Esophagus muscularis mucosa (tissue), 4 donors: ENCODE measurements at regions not wholly inside any gene's neighbourhood (a gene's known extent, or its start where the extent isn't known, plus 50 kb on each side); places are given as distances from the start of the nearest gene placed in this dataset.

Experiments used
- DNase-seq: peaks from one replicate; pipeline ENCODE4 v3.0.0-alpha.2; 2017; ENCODE audit errors: extremely low spot score
- H3K27ac ChIP-seq, 4 donors: fragments of 200-600 bp; sonication (generic); replicated peaks in 1 of 4; 1 replicate in 3 of 4; 2 replicates in 1 of 4; pipeline ENCODE4 v1.5.1; 2016 to 2019; ENCODE audit warnings: mild to moderate bottlenecking in 1 of 4
- H3K27me3 ChIP-seq, 4 donors: fragments of 200-600 bp; sonication (generic); one replicate each; pipeline versions ENCODE4 v1.5.1 to v1.6.0; 2016 to 2019
- H3K36me3 ChIP-seq, 4 donors: fragments of 200-600 bp; sonication (generic); one replicate each; pipeline ENCODE4 v1.5.1; 2016 to 2019
- H3K4me1 ChIP-seq, 4 donors: fragments of 200-600 bp; sonication (generic); one replicate each; pipeline ENCODE4 v1.5.1; 2016 to 2019
- H3K4me3 ChIP-seq, 4 donors: fragments of 200-600 bp; sonication (generic); 1 replicate in 2 of 4; 2 replicates in 2 of 4; pipeline ENCODE4 v1.5.1; 2016 to 2019; ENCODE audit warnings: mild to moderate bottlenecking in 4 of 4, moderate library complexity in 1 of 4
- H3K9me3 ChIP-seq, 4 donors: fragments of 200-600 bp; sonication (generic); 1 replicate in 3 of 4; 2 replicates in 1 of 4; pipeline ENCODE4 v1.5.1; 2016 to 2019
- CTCF ChIP-seq, 3 experiments: fragments of 200-600 bp in 2 of 3; fragments of 450-650 bp in 1 of 3; sonication (generic) in 2 of 3; IDR thresholded peaks; one replicate each; pipeline ENCODE4 v1.5.1; 2017 to 2019; ENCODE audit warnings: antibody characterized with exemption in 3 of 3, mild to moderate bottlenecking in 2 of 3, moderate library complexity in 1 of 3
- EP300 ChIP-seq: sonication (generic); formaldehyde crosslinking; IDR thresholded peaks from one replicate; pipeline ENCODE4 v1.6.1; 2017; ENCODE audit warnings: antibody characterized with exemption
- POLR2A ChIP-seq: fragments of 450-650 bp; IDR thresholded peaks from one replicate; pipeline ENCODE4 v1.6.1; 2017; ENCODE audit warnings: antibody characterized with exemption, moderate library complexity, mild to moderate bottlenecking, low read depth
- POLR2AphosphoS5 ChIP-seq, 2 donors: sonication (generic); formaldehyde crosslinking; IDR thresholded peaks; one replicate each; pipeline ENCODE4 v1.6.1; 2017; ENCODE audit warnings: antibody characterized with exemption in 2 of 2
- WGBS: methylation state at CpG from one replicate; pipeline ENCODE4 v1.1.5; 2018; 5-methylcytosine and 5-hydroxymethylcytosine counted together
- intact Hi-C: fragments of 100-400 bp; cut with DNase I; formaldehyde crosslinking; loops from one replicate; pipeline ENCODE4 v1.15.1; 2023

GRCh38 chr1:228885845-228886244, 150.6 kb downstream of the RHOU start:
- H3K36me3 ChIP-seq, result no peaks in the 10 kb centered on the region
- H3K27ac ChIP-seq, result no peak overlapping the region
- TF ChIP-seq CTCF (IDR thresholded peaks at IDR 0.05), result no peak
- TF ChIP-seq EP300, result no peak
- TF ChIP-seq POLR2A, result no peak
- no peaks in the 10 kb centered on the region for H3K4me1 ChIP-seq
- H3K9me3 ChIP-seq, result no peaks in the 10 kb centered on the region
- intact Hi-C loops, result no loop called here
- H3K4me3 ChIP-seq, result no peak overlapping the region
- H3K27me3 ChIP-seq, result no peaks in the 10 kb centered on the region
- WGBS, result 95% methylated on average over 7 of the region's 7 CpGs
- DNase-seq, result no peak

GRCh38 chr1:228887101-228887500, 151.8 kb downstream of the RHOU start:
- intact Hi-C loops, result no loop called here

GRCh38 chr1:228887960-228888359, 152.7 kb downstream of the RHOU start:
- Histone ChIP-seq H3K9me3 (no peaks in the 10 kb centered on the region), H3K36me3 (no peaks in the 10 kb centered on the region), H3K4me3 (no peak overlapping the region), H3K27ac (no peak overlapping the region), H3K27me3 (no peaks in the 10 kb centered on the region), H3K4me1 (no peaks in the 10 kb centered on the region)
- no peak for DNase-seq
- no peak for TF ChIP-seq POLR2AphosphoS5 (IDR thresholded peaks at IDR 0.05)
- no peak for TF ChIP-seq CTCF (IDR thresholded peaks at IDR 0.05)
- TF ChIP-seq POLR2A, result no peak
- TF ChIP-seq EP300, result no peak
- intact Hi-C loops, result no loop called here
- 55% methylated on average over 1 of the region's 1 CpG for WGBS

More at GRCh38 chr1:228887101-228887500, 151.8 kb downstream of the RHOU start:
- no peaks in the 10 kb centered on the region for H3K27me3 ChIP-seq
- H3K4me1 ChIP-seq, result no peaks in the 10 kb centered on the region
- H3K4me3 ChIP-seq, result no peak overlapping the region
- no peak for TF ChIP-seq EP300
- TF ChIP-seq CTCF (IDR thresholded peaks at IDR 0.05), result no peak
- TF ChIP-seq POLR2AphosphoS5 (IDR thresholded peaks at IDR 0.05), result no peak
- no peak for TF ChIP-seq POLR2A
- H3K9me3 ChIP-seq, result no peaks in the 10 kb centered on the region
- 82% methylated on average over 5 of the region's 5 CpGs for WGBS
- H3K27ac ChIP-seq, result no peak overlapping the region
- no peaks in the 10 kb centered on the region for H3K36me3 ChIP-seq
- no peak for DNase-seq

- intact Hi-C loops, result no loop called here
Measured at GRCh38 chr1:228889289-228889688, 154.0 kb downstream of the RHOU start.

More at GRCh38 chr1:228889289-228889688, 154.0 kb downstream of the RHOU start:
- Histone ChIP-seq H3K4me1 (no peaks in the 10 kb centered on the region), H3K9me3 (no peaks in the 10 kb centered on the region), H3K4me3 (no peak overlapping the region), H3K27me3 (no peaks in the 10 kb centered on the region), H3K36me3 (no peaks in the 10 kb centered on the region), H3K27ac (no peak overlapping the region)
- DNase-seq, result no peak
- 86% methylated on average over 2 of the region's 2 CpGs for WGBS
- no peak for TF ChIP-seq POLR2A
- TF ChIP-seq POLR2AphosphoS5 (IDR thresholded peaks at IDR 0.05), result no peak
- no peak for TF ChIP-seq EP300
- TF ChIP-seq CTCF (IDR thresholded peaks at IDR 0.05), result no peak
